A549 (cell line): ENCODE measurements at regions not wholly inside any gene's neighbourhood (a gene's known extent, or its start where the extent isn't known, plus 50 kb on each side); places are given as distances from the start of the nearest gene placed in this dataset.
"Not testable (repeated sequence)": the region's sequence is repeated elsewhere in the genome, so short reads cannot be mapped to it uniquely, and the experiment has no call there.

Experiments used
- FOXS1 ChIP-seq: fragments of 250-450 bp; sonication (Bioruptor Pico); IDR thresholded peaks from 2 replicates; pipeline ENCODE4 v1.5.0; 2020; ENCODE audit warnings: mild to moderate bottlenecking, moderate library complexity
- TF ChIP-seq, protein P1 (sequence below): fragments of >200 bp; sonication (Bioruptor Twin); formaldehyde crosslinking; IDR thresholded peaks from 3 replicates; pipeline ENCODE4 v1.5.1; 2016

GRCh38 chr11:3572976-3573647, 68.7 kb downstream of the ART5 start:
- TF ChIP-seq, protein P1, sequence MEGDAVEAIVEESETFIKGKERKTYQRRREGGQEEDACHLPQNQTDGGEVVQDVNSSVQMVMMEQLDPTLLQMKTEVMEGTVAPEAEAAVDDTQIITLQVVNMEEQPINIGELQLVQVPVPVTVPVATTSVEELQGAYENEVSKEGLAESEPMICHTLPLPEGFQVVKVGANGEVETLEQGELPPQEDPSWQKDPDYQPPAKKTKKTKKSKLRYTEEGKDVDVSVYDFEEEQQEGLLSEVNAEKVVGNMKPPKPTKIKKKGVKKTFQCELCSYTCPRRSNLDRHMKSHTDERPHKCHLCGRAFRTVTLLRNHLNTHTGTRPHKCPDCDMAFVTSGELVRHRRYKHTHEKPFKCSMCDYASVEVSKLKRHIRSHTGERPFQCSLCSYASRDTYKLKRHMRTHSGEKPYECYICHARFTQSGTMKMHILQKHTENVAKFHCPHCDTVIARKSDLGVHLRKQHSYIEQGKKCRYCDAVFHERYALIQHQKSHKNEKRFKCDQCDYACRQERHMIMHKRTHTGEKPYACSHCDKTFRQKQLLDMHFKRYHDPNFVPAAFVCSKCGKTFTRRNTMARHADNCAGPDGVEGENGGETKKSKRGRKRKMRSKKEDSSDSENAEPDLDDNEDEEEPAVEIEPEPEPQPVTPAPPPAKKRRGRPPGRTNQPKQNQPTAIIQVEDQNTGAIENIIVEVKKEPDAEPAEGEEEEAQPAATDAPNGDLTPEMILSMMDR = not testable (repeated sequence)
- not testable (repeated sequence) for TF ChIP-seq FOXS1 (CRISPR knock-in tag)
